NCI-H2196 treated with DMSO at 0.1 percent for 48 hours (cell line): ENCODE measurements at regions not wholly inside any gene's neighbourhood (a gene's known extent, or its start where the extent isn't known, plus 50 kb on each side); places are given as distances from the start of the nearest gene placed in this dataset.
"Not testable (repeated sequence)": the region's sequence is repeated elsewhere in the genome, so short reads cannot be mapped to it uniquely, and the experiment has no call there.

Experiments used
- DNase-seq: peaks from one replicate; lab custom pipeline; 2025; ENCODE audit not compliant: unreplicated experiment; lab: John Stamatoyannopoulos, UW

DNA sequence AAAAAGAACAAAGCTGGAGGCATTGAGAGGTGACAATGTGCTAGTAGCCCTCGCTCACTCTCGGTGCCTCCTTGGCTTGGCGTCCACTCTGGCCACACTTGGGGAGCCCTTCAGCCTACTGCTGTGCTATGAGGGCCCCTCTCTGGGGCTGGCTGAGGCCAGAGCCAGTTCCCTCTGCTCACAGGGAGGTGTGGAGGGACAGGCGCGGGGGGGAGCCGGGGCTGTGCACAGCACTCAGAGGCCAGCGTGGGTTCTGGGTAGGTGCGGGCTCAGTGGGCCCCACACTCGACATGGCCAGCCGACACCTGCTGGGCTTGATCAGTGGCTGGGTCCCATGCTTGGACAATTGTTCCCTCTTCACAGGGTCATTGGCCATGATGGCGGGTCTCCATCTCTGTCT lies 202.5 kb upstream of the GRAMD2B start:
- DNase-seq, result no peak

DNA sequence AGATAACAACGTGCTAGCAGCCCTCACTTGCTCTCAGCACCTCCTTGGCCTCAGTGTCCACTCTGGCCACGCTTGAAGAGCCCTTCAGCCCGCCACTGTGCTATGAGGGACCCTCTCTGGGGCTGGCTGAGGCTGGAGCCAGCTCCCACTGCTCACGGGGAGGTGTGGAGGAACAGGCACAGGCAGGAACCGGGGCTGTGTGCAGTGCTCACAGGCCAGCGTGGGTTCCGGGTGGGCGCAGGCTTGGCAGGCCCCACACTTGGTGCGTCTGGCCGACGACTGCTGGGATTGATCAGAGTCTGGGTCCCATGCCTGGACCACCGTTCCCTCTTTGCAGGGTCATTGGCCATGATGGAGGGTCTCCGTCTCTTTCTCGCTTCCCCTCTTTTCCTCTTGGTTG lies 194.3 kb upstream of the GRAMD2B start:
- DNase-seq, result no peak

DNA sequence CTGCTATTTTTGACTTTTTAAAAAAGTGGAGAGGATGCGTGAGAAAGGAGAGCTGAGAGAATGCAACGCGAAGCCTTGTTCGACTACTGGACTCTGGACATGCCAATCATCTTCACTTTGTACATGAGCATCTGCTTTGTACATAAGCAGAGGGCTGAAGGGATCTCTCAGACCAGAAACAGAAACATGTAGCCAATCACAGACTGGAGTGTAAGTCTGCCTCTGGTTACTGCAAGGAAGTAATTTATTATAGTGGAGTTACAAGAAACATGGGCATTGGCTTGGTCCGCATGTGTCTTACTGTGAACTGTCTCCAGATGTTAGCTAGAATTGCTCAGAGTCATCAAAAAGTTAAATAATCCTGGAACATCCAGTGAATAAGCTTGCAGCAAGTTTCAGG lies 190.0 kb upstream of the GRAMD2B start:
- no peak for DNase-seq

DNA sequence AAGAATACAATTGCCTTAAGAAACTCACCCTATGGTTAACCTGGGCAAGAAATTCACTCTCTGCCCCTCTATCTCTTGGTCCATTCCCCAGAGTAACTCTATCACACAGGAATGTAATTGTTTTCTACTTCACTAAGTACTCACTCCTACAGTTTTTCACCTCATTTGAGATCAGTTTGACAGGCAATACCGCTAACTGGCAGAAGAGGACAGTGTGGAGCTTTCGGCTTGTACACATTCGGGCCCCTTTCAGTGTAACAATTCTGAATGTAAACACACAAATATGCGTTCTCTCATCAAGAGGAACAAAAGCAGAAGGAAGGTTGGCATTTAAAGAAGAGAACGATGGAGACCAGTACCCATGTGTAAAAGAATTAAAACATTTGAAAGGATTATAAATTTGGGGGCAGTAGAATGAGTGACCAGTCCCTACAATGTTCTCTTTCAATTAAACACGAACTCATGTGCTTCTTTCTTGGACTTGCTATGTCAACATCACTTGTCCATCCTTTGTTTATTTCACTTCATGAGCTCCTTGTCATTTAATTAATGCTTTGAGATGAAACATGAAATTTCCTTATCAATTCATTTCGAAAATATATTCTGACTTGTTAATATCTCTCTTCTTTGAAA lies 188.5 kb upstream of the GRAMD2B start:
- no peak for DNase-seq

DNA sequence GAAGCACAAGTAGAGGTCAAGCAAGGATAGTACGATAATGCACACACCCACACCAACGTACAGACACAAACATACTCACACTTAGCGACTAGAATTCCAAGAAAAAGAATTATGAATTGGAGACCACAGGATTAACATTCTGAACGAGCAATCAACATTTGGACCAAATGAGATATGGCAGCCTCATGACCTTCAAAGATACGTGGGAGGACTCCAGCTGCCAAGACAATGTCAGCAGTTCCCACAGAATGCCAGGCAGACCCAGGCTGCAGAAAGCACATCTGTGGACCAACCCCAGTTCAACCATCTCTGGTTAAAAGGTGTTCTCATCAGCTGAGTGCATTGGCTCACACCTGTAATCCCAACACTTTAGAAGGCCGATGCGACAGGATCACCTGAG lies 187.6 kb upstream of the GRAMD2B start:
- DNase-seq, result no peak

DNA sequence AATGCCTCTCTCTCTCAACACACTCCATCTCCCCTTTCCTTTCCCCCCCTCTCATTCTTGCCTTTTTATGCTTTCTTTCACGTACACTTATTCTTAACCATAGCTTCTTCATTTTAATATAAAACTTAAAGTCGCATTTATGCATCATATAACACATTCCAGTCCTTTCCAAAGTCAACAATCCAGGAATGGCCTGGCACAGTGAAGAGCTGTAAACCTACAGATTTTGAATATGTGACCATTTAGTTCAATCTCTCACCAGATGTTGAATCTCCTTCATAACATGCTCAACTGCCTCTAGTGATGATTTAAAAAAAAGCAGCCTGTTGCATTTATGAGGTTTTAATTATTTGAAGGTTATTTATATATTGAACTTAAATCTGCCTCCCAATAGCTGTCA lies 186.2 kb upstream of the GRAMD2B start:
- DNase-seq, result no peak

DNA sequence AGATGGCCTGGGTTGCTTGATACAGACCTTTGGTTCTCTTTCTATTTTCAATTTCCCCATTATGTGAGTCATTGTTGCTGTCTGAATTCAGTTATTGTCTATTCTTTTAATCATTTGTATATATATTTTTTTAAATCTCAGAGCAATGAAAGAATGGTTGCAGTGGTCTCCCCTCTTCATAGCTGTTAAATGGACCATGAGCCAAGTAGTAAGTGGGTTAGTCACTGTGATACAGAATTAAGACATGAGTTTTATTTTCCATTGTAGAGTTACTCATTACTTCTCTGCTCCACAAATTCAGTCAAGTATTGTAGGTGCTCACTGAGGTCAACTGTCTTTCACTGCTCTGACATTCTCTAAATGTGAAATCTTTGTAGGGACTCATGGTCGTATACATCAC lies 174.6 kb upstream of the GRAMD2B start:
- DNase-seq, result no peak

DNA sequence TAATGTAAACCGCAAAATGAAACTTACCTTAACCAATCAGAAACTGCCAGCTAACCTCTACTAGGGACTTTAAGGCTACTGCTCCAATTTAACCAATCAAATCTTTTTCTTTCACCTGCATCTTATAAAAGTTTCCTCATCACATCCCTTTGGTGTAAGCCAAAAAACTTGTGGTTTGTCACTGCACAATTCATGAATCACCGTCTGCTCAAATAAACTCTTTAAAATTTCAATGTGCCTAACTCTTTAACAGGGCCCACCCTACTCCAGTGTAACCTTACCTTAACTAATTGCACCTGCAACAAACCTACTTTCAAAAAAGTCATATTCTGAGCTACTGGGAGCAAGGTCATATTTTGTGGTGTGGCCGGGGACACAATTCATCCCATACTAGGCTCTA lies 172.2 kb upstream of the GRAMD2B start:
- no peak for DNase-seq

DNA sequence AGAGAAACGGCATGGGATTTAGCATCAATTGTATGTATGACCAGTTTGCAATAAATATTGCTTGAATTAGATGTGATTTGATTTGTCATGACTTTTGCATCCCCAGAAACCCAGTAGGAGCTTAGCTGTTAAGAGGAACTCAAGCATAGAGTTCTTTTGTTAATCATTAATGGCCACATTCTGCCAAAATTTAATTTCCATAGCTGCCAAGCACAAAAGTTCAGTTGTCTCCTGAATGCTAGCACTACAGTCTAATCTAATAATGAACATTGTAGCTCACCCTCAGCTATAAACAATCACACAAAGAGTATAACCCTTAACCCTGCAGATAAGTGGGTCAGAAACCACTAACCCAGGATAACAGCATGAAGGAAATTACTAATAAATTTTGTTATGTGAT lies 169.8 kb upstream of the GRAMD2B start:
- DNase-seq, result no peak

DNA sequence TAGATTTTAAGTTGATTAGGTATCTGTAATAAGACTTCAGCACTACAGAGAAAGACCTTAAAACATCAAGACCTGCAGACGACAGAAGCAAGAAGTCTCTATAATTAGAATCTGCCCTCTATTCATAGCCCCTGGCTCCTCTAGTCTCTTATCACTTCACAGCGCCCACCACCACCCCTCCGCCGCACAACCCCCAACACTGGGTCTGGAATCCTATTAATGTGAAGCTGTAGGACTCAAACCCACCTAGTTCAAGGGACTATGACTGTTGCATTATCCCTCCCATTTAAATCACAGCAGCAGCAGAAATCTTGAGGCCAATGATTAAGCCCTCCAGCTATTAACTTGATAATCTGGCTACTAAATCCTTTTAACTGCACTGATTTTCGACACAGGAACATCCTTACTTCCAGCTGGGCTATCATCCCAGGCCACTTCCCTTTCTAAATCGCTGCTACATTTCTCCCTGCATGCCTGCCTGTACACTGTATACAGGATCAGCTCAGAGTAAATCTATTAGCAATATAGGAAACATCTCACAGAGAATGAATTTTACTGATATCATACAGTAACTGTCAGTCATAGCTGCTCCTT lies 159.5 kb upstream of the GRAMD2B start:
- DNase-seq, result no peak

DNA sequence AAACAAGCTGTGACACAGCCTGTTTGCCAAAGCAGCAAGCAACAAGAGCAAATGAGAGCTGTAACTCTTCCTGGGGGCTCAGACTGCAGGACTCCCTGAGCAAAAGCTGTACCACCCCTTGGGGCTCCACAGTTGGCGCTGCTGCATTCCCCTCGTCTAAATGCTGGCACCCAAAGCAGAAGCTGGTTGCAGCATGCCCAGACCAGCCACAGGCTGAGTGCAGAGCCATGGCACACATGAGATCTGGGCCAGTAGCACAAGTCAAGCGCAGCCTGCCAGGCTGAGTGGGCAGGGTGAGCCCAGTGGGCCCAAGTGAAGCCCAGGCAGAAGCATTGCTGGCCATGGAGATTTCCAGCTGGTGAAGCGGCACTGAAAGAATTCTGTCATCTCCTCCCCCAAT lies 157.3 kb upstream of the GRAMD2B start:
- DNase-seq, result no peak

DNA sequence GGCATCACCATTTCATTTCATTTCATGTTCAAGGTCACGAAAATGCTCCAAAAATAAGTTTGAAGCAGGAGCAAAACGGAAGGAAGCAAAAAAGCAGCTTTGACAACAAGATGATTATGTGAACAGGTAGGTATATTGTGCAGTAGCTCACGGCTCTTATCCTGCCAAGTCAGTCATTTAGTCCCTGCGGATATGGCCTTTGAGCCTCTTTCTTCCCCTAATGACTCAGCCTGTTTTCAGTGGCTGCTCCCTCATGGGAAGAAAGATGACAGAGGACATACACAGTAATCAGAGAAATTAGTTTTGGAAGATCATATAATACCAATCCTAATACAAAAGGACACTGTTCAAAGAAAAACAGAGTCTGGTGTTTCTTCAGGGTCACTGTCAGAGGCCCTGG lies 155.8 kb upstream of the GRAMD2B start:
- no peak for DNase-seq

DNA sequence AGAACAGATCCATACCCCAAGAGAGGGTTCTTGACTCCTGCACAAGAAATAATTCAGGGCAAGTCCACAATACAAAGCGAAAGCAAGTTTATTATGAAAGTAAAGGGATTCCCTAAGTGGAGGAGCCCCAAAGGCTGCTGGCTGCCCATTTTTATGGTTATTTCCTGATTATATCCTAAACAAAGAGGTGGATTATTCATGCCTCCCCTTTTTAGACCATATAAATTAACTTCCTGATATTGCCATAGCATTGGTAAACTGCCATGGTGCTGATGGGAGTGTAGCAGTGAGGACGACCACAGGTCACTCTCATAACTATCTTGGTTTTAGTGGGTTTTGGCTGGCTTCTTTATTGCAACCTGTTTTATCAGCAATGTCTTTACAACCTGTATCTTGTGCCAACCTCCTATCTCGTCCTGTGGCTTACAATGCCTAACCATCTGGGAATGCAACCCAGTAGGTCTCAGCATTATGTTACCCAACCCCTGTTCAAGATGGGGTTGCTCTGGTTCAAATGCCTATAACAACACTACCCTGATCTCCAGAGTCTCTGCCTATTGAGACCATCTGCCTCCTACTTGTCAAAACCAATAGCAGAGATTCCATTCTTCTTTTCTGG lies 154.4 kb upstream of the GRAMD2B start:
- no peak for DNase-seq

DNA sequence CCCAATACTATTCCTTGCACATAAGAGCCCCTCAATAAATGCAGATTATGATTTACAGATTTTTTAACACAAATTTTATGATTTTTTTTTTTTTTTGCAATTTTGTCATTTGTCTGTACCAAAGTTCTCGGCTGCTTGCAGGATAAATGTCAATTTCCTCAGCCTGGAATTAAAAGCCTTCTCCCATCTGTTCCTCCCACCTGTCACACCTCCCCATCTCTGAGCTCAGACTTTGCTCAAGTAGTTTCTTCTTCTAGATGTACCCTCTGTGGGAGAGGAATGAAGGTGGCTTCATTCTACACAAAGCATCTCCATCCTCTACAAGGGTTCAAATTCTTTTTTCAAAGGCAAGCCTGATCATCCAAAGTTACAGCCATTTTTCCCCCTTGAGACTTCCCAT lies 153.7 kb upstream of the GRAMD2B start:
- DNase-seq, result no peak

DNA sequence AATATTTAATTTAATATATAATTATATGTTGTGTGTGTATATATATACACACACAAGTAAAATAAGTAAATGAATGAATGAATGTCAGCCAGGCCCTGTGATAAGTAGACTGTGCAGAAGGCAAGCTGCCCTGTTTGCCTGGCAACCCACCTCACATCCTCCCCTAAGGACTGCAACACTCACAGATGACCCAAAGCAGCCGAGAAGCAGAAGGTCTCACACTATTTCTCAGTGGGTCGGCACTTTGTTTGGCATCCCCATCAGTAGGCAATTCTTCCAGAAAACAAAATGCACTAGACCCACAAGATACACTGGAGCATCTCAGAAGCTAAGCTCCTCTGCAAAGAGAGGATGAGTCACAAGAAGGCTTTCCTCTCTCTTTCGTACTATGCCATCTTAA lies 152.1 kb upstream of the GRAMD2B start:
- no peak for DNase-seq

DNA sequence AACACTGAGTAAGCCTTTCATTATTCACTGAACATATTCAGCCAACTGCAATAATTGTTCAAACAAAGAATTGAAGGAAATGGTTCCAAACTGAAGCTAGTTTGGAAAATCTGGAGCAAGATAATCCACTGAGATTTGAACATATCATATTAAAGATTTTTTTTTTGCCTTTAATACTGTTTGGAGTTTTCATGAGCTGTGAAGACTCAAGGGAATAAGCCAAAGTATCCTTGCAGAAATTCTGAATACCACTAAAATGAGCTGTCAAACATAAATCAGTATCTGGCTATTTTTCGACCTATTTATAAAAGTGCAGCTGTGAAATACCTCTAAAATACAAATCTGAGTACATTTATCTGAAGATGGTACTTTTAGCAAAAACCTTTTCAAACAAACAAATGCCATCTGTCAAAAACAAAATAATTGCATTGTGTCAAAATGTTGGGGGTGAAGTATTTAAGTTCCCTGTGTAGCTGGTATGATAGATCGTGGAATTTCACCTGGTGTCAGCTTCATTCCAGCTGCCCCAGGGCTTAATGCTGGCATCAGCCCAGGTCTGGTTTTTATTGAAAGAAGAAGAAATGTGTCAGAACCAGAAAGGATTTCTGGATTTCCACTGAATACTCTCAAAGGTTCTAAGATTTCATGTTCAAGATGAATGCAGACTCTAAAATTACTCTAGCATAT lies 149.0 kb upstream of the GRAMD2B start:
- DNase-seq, result no peak

DNA sequence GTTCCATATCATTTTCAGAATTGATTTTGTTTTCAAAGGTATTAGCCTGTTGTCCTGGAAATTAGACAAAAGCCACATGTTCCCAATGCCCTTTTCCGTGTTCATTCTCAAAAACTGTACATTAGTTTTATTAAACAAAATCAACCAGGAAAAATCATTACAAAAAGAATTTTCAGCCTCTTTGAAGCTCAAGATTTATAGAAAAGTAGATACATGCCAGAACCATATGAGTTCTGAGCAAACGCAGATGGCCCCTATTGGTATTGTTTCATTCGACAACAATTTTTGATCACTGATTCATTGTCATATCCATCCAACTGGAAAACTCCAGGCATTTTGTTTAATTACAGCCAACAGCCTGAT lies 148.5 kb upstream of the GRAMD2B start:
- no peak for DNase-seq

DNA sequence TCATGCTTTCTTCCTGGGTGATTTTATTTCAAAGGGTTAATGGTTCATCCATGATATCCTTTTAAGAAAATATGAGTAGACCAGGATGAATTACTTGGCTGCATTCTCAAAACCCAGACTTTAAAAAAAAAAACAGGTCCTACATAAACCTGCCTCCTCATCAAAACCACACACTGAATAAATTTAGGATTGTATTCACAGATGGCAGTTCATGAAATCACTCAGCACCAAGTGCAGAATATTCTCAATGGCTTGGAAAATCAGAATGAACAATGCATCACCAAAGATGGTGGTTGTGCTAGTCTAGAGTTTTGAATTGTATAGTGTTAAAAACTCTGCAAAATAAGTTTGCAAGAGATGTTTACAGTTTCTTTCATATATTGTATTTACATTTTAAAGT lies 145.4 kb upstream of the GRAMD2B start:
- no peak for DNase-seq

DNA sequence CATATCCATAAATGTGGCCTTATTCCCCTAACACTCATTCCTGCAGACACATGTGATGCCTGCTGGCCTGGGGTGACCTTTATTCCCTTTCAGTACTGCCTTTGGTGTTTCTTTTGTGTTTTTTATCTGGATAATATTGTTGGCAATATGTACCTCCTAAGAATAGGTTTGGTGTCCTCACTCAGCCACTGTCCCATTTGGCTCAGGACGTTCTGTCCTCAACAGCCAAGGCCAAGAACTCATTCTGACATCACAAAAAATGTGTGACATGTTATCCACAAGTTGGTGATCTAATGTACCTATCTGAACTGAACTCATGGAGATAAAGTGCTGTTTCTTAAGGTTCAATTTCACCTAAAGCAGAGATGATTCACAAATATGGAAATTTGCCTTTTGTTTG lies 142.9 kb upstream of the GRAMD2B start:
- no peak for DNase-seq

DNA sequence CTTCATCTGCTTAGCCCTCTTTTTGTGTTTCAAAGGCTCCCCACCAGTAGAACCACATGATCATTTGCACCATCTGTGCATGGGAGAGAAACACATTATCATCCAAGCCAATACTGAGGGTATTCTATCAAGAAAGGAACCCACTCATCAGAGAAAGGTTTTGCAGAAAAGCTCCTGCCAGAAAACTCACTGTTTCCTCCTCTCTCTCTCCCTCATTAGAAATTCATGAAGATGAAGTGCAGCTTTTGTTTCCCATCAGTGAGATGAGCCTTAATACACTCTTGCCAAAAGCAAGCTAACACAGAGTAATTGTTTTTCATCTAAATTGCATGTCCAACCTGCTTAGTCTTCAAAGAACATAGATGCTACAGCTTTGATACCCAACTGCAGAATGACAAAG lies 142.4 kb upstream of the GRAMD2B start:
- no peak for DNase-seq

DNA sequence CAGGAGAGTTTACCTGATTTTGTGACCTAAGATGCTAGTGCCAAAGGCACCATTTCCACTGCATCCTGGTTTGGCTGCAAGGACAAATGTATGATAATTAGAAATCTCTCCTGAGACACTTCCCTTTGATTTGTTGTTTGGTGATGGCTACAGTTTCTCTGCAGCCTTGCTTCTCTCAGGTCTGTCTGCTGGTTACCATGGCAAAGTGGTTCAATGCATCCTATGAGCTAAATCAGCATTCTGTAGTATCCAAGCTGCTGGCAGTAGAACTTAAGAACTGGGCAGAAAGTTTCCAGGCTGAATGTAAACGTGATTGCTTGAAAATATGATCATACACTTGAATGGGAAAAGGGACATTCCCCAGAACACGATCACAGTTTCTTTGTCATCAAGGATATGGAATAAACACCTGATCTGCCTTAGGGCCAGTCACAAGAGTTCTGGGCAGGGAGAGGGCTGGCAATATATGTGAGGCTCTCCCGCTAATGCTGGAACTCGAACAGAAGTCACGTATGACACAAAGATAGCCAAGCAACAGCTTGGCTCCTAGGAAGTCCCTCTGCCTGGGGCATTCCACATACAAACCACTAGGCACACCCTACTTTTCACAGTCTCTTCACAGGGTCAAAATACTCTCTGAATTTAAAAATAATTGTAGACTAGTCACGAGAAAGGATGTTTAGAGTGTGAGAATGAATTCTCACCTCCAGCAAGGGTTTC lies 138.1 kb upstream of the GRAMD2B start:
- DNase-seq, result no peak

DNA sequence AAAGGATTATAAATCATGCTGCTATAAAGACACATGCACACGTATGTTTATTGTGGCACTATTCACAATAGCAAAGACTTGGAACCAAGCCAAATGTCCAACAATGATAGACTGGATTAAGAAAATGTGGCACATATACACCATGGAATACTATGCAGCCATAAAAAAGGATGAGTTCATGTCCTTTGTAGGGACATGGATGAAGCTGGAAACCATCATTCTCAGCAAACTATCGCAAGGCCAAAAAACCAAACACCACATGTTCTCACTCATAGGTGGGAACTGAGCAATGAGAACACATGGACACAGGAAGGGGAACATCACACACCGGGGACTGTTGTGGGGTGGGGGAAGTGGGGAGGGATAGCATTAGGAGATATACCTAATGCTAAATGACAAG lies 127.1 kb upstream of the GRAMD2B start:
- DNase-seq, result not testable (repeated sequence)
